ENCODE measurements at regions not wholly inside any gene's neighbourhood (a gene's known extent, or its start where the extent isn't known, plus 50 kb on each side); places are given as distances from the start of the nearest gene placed in this dataset.
"Not testable (repeated sequence)": the region's sequence is repeated elsewhere in the genome, so short reads cannot be mapped to it uniquely, and the experiment has no call there.

- no peak for TF ChIP-seq CTCF (IDR thresholded peaks at IDR 0.05; ENCODE audit: insufficient read depth, low read depth, low read length)
- DNase-seq (ENCODE audit: low read depth) = no peak
These were observed 224.5 kb upstream of the TUT7 start for GRCh38 chr9:86578722-86579121.

GRCh38 chr9:86577420-86578333 lies 223.5 kb upstream of the TUT7 start:
- no peak overlapping the region for H3K4me3 ChIP-seq (ENCODE audit: low read depth, low read length)
- no peak for TF ChIP-seq CTCF (IDR thresholded peaks at IDR 0.05; ENCODE audit: insufficient read depth, low read depth, low read length)
- DNase-seq (ENCODE audit: low read depth) = no peak

More at GRCh38 chr9:86578722-86579121, 224.5 kb upstream of the TUT7 start:
- no peak overlapping the region for H3K4me3 ChIP-seq (ENCODE audit: low read depth, low read length)

- DNase-seq (ENCODE audit: low read depth) = no peak
- H3K4me3 ChIP-seq (ENCODE audit: low read depth, low read length) = no peak overlapping the region
- TF ChIP-seq CTCF (IDR thresholded peaks at IDR 0.05; ENCODE audit: insufficient read depth, low read depth, low read length) = no peak
These were observed 221.8 kb upstream of the TUT7 start for GRCh38 chr9:86575825-86576525.

GRCh38 chr9:86575137-86575536 lies 220.9 kb upstream of the TUT7 start:
- TF ChIP-seq CTCF (IDR thresholded peaks at IDR 0.05; ENCODE audit: insufficient read depth, low read depth, low read length) = no peak
- no peak overlapping the region for H3K4me3 ChIP-seq (ENCODE audit: low read depth, low read length)
- DNase-seq (ENCODE audit: low read depth) = no peak

GRCh38 chr9:86573886-86574285 lies 219.7 kb upstream of the TUT7 start:
- DNase-seq (ENCODE audit: low read depth) = no peak
- TF ChIP-seq CTCF (IDR thresholded peaks at IDR 0.05; ENCODE audit: insufficient read depth, low read depth, low read length) = no peak

GRCh38 chr9:86572904-86573303 lies 218.7 kb upstream of the TUT7 start:
- no peak overlapping the region for H3K4me3 ChIP-seq (ENCODE audit: low read depth, low read length)
- DNase-seq (ENCODE audit: low read depth) = no peak
- no peak for TF ChIP-seq CTCF (IDR thresholded peaks at IDR 0.05; ENCODE audit: insufficient read depth, low read depth, low read length)

More at GRCh38 chr9:86573886-86574285, 219.7 kb upstream of the TUT7 start:
- no peak overlapping the region for H3K4me3 ChIP-seq (ENCODE audit: low read depth, low read length)

- DNase-seq (ENCODE audit: low read depth); H3K4me3 ChIP-seq (ENCODE audit: low read depth, low read length): not testable (repeated sequence)
These were observed 211.4 kb upstream of the TUT7 start for GRCh38 chr9:86565603-86566002.

Measured in fibroblast of villous mesenchyme (primary cell).